ENCODE measurements at regions not wholly inside any gene's neighbourhood (a gene's known extent, or its start where the extent isn't known, plus 50 kb on each side); places are given as distances from the start of the nearest gene placed in this dataset.

- no peak overlapping the region for H3K4me3 ChIP-seq
- H3K36me3 ChIP-seq = no peaks in the 10 kb centered on the region
- no peak for DNase-seq
- no peaks in the 10 kb centered on the region for H3K27me3 ChIP-seq
- H3K9me3 ChIP-seq = no peaks in the 10 kb centered on the region
- 72 to 79% methylated on average over 2 of the region's 2 CpGs for WGBS, 2 donors
- H3K4me1 ChIP-seq = no peaks in the 10 kb centered on the region
- TF ChIP-seq POLR2A (IDR thresholded peaks at IDR 0.05) (no peak), CTCF (IDR thresholded peaks at IDR 0.05) (no peak), EP300 (IDR thresholded peaks at IDR 0.05) (no peak), POLR2AphosphoS5 (IDR thresholded peaks at IDR 0.05) (no peak)
- no peak for ATAC-seq (ENCODE audit: low FRiP score in 2 of 2)
- no peak overlapping the region for H3K27ac ChIP-seq
Observed at GRCh38 chr7:17248527-17248926, 49.9 kb upstream of the AHR start.

Small RNA genes in the stretch of these regions (small RNA-seq; reads per million reads assigned to genes)
- gene RF00017 = 0 reads per million in 4 donors
